ENCODE measurements at regions not wholly inside any gene's neighbourhood (a gene's known extent, or its start where the extent isn't known, plus 50 kb on each side); places are given as distances from the start of the nearest gene placed in this dataset.
"Not testable (repeated sequence)": the region's sequence is repeated elsewhere in the genome, so short reads cannot be mapped to it uniquely, and the experiment has no call there.

DNA sequence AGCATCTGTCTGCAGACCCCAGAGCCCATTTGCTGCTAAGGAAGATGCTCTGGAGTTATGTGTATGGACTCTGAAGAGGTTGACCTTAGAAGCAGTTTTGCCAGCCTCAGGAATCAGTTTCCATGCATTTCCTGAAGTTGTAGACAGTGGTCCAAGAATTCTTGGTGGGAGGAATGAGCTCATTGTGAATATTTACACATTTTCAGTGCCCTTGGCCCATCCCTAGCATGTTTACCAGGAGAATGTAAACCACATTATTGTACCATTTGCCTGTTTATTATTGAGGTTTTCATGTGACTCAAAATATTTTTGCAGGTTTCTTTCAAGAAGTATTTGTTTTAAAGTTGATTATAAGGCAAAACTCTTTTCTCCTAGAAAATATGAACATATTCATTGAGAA is 93.8 kb downstream of the NXNL2 start:
- TF ChIP-seq CTCF (IDR thresholded peaks at IDR 0.05; ENCODE audit: low read depth, low read length): no peak
- no peak overlapping the region for H3K4me3 ChIP-seq (replicated peaks in 1 of 2; ENCODE audit: low read depth in 2 of 2, low read length in 2 of 2)
- no peak for DNase-seq (ENCODE audit: low read depth in 2 of 2)

DNA sequence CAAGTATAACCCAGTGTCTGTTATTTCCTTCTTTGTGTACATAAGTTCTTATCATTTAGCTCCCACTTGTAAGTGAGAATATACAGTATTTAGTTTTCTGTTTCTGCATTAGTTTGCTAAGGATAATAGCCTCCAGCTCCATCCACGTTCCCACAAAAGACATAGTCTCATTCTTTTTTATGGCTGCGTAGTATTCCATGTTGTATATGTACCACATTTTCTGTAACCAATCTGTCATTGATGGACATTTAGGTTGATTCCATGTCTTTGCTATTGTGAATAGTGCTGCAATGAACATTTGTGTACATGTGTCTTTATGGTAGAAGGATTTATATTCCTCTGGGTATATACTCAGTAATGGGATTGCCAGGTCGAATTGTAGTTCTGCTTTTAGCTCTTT is 95.6 kb downstream of the NXNL2 start:
- not testable (repeated sequence) for DNase-seq (ENCODE audit: low read depth in 2 of 2); H3K4me3 ChIP-seq (replicated peaks in 1 of 2; ENCODE audit: low read depth in 2 of 2, low read length in 2 of 2)

DNA sequence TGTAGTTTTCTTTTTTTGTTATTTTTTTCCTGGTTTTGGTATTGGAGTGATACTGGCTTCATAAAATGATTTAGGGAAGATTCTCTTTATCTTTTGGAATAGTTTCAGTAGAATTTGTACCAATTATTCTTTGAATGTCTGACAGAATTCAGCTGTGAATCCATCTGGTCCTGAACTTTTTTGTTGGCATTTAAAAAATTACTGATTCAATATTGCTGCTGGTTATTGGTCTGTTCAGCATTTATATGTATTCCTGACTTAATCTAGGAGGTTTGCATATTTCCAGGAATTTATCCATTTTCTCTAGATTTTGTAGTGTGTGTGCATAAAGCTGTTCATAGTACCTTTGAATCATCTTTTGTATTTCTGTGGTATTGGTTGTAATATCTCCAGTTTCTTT is 100.2 kb downstream of the NXNL2 start:
- no peak for TF ChIP-seq CTCF (IDR thresholded peaks at IDR 0.05; ENCODE audit: low read depth, low read length)
- DNase-seq (ENCODE audit: low read depth in 2 of 2): no peak
- no peak overlapping the region for H3K4me3 ChIP-seq (replicated peaks in 1 of 2; ENCODE audit: low read depth in 2 of 2, low read length in 2 of 2)

GRCh38 chr9:88641456-88642240 is 106.7 kb downstream of the NXNL2 start:
- no peak for TF ChIP-seq CTCF (IDR thresholded peaks at IDR 0.05; ENCODE audit: low read depth, low read length)
- DNase-seq (ENCODE audit: low read depth in 2 of 2): no peak

DNA sequence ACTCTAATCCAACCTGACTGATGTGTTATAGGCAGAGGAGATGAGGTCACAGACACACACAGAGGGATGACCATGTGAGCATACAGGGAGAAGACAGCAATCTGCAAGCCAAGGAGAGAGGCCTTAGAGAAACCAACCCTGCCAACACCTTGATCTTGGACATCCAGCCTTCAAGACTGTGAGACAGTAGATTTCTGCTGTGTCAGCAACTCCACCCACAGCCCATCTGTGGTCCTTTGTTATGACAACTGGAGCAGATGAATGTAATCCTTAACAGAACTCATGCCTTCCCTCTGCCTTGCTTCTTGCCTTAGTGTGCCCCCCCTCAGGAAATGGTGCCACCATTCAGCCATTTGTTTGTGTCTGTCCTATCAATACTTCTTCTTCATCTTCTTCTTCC is 107.4 kb downstream of the NXNL2 start:
- no peak for TF ChIP-seq CTCF (IDR thresholded peaks at IDR 0.05; ENCODE audit: low read depth, low read length)
- no peak overlapping the region for H3K4me3 ChIP-seq (replicated peaks in 1 of 2; ENCODE audit: low read depth in 2 of 2, low read length in 2 of 2)
- DNase-seq (ENCODE audit: low read depth in 2 of 2): no peak

More at GRCh38 chr9:88641456-88642240, 106.7 kb downstream of the NXNL2 start:
- H3K4me3 ChIP-seq (replicated peaks in 1 of 2; ENCODE audit: low read depth in 2 of 2, low read length in 2 of 2): no peak overlapping the region

DNA sequence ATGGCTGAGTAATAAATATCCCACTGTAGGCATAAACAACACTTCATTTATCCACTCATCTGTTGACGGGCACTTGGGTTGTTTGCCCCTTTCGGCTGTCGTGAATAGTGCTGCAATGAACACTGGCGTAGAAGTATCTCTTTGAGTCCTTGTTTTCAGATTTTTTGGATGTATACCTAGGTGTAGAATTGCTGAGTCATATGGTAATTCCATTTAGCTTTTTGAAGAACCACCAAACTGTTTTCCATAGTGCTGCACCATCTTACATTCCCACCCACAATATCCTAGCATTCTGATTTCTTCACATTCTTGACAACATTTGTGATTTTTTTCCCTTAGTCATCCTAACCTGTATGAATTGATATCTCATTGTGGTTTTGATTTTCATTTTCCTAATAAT is 109.0 kb downstream of the NXNL2 start:
- H3K4me3 ChIP-seq (replicated peaks in 1 of 2; ENCODE audit: low read depth in 2 of 2, low read length in 2 of 2): no peak overlapping the region
- TF ChIP-seq CTCF (IDR thresholded peaks at IDR 0.05; ENCODE audit: low read depth, low read length): no peak
- DNase-seq (ENCODE audit: low read depth in 2 of 2): no peak

DNA sequence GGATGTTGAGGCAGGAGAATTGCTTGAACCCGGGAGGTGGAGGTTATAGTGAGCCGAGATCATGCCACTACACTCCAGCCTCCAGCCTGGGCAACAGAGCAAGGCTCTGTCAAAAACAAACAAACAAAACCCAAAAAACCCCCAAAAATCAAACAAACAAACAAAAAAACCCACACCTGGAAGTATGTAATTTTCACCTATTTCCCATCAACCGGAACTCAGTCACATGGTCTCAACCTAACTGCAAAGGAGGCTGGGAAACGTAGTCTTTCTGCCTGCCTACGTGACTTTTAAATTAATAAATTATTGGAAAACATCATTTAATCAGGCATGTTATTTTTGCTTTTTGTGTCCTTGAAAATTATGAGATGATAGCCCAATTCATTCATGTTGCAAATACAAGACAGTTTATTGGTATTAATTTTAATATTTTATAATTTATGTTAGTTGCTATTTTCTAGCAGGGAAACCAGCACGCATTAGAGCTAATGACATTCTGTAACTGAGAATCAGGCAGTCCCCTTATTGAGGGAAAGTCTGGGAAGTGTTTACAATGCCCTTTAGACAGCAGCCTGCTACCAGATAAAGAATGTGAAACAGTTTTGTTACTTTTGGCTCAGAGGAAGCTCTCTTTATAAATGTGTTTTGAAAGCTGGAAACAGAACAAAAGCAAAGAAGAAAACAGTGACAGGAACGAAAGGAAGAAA is 110.3 kb downstream of the NXNL2 start:
- TF ChIP-seq CTCF (IDR thresholded peaks at IDR 0.05; ENCODE audit: low read depth, low read length): no peak
- peak; percentile 25 to 57 for DNase-seq (ENCODE audit: low read depth in 2 of 2)
- no peak overlapping the region for H3K4me3 ChIP-seq (replicated peaks in 1 of 2; ENCODE audit: low read depth in 2 of 2, low read length in 2 of 2)

Measured in cardiac fibroblast (primary cell).